SH-SY5Y (cell line): ENCODE measurements at regions not wholly inside any gene's neighbourhood (a gene's known extent, or its start where the extent isn't known, plus 50 kb on each side); places are given as distances from the start of the nearest gene placed in this dataset.

Experiments used
- GATA2 ChIP-seq: IDR thresholded peaks from 2 replicates; pipeline ENCODE4 v1.6.1; 2011; ENCODE audit warnings: mild to moderate bottlenecking, low read depth, low read length
- GATA3 ChIP-seq: IDR thresholded peaks from 2 replicates; pipeline ENCODE4 v1.6.1; 2011; ENCODE audit warnings: low read depth, mild to moderate bottlenecking, low read length, moderate library complexity

DNA sequence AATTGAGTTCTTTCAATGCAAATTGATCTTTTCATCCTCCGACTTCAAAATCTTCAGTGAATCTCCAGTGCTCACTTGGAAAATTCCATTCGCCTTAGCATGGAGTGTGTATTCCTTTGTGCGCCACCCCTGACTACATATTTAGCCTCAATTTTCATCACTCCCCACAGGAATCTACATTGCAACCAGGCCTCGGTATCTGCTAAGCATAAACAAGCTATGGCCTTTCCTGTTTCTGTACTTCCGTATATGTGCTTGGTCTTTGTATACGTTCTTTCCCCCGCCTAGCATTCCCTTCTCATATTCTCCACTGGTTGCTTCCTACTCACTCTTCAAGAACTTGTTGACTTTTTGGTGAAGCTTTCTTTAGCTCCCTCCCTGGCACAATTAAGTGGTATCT lies 470.8 kb downstream of the LMO4 start:
- TF ChIP-seq GATA2 (no peak), GATA3 (no peak)
